Chondrocyte (in vitro differentiated cells): ENCODE measurements at regions not wholly inside any gene's neighbourhood (a gene's known extent, or its start where the extent isn't known, plus 50 kb on each side); places are given as distances from the start of the nearest gene placed in this dataset.

Source experiments
- DNase-seq: peaks from one replicate; pipeline ENCODE4 v3.0.0; 2021; ENCODE audit warnings: mixed read lengths, low spot score
- H3K27ac Mint-ChIP-seq: one replicate; pipeline ENCODE4 v1.8.0; 2021; ENCODE audit warnings: mild to moderate bottlenecking, moderate library complexity, mixed read lengths; ENCODE audit not compliant: unreplicated experiment
- H3K27me3 Mint-ChIP-seq: 2 replicates; pipeline ENCODE4 v1.8.0; 2021; ENCODE audit warnings: low read depth, mixed read lengths
- H3K36me3 Mint-ChIP-seq: 2 replicates; pipeline ENCODE4 v1.8.0; 2021; ENCODE audit warnings: low read depth, mixed read lengths
- H3K4me1 Mint-ChIP-seq: 2 replicates; pipeline ENCODE4 v1.8.0; 2021; ENCODE audit warnings: low read depth, mild to moderate bottlenecking, mixed read lengths
- H3K4me3 Mint-ChIP-seq: one replicate; pipeline ENCODE4 v1.8.0; 2021; ENCODE audit warnings: mild to moderate bottlenecking, moderate library complexity, mixed read lengths; ENCODE audit not compliant: unreplicated experiment
- H3K9me3 Mint-ChIP-seq: 2 replicates; pipeline ENCODE4 v1.8.0; 2021; ENCODE audit warnings: low read depth, mixed read lengths
- CTCF ChIP-seq: fragments of 200-600 bp; sonication (generic); IDR thresholded peaks from 2 replicates; pipeline ENCODE4 v1.5.0; 2021; ENCODE audit warnings: antibody characterized with exemption, mild to moderate bottlenecking, moderate library complexity

DNA sequence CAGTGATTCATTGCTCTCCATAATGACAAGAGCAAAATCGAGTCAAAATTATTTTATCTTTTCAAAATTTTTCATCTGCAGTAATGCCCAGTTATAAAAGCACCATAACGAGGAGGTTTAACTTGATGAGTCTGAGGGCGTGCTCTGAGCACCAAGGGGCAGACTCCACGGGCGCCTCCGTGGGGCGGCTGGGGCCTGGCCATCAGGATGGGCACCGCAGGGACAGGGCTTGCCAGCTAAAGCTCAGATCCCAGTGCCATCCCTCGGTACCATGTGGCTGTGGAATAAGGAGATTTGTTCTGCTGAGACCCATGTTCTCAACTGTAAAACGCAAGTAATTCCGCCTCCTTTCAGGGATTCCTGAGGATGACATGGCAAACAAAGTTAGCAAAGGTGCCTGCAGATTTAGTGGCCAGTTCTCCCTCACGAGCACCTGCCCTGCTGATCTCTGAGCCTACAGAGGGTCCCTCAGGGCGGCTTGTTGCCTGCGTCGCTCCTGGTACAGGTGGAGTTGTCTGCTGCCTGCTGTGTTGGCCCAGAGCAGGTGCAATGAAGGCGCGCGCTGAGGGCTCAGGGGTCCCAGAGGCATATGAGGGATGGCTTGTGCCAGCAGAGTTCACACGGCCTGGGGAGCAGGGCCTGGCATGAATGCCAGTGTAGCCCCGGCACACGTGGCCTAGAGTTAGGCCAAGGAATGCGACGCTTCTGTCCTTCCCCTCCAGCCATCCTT is 584.4 kb downstream of the TCERG1L start:
- H3K27ac Mint-ChIP-seq = no peak overlapping the region
- no peak overlapping the region for H3K4me3 Mint-ChIP-seq
- peaks cover 38% of the 10 kb centered on the region for H3K9me3 Mint-ChIP-seq
- TF ChIP-seq CTCF = no peak
- no peaks in the 10 kb centered on the region for H3K27me3 Mint-ChIP-seq
- H3K36me3 Mint-ChIP-seq = no peaks in the 10 kb centered on the region
- peak; percentile 68 for DNase-seq
- no peaks in the 10 kb centered on the region for H3K4me1 Mint-ChIP-seq

DNA sequence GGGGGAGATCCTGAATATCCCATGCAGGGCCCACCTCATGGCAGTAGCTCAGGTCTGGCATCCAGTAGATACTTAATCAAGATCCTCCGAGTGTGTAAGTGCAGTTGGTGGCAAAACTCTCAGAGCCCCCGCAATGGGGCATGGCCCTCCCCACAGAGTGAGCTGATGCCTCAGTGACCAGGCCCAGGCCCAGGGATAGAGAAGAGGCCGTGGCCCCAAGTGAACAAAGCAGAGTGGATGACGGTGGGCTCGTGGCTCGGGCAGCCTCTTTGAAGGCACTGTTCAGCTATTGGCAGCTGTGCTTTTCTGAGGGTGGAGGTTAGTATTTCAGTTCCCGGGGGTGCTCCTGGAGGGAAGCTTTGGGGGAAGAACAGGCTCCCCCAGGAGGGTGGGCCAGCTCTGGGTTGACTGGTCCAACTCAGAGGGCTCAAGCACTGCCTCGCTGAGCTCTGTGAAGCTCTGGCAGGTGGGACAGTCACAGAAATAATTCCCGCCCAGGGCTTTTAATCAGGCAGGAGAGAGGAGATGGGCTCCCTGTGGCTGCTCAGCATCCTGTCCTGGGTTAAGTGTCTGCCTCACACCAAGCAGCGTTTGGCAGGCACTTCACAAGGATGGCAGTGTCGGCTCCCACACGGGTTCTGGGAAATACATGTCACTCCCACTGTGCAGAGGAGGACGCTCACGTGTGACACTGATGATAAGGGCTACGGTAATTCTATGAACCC is 583.6 kb downstream of the TCERG1L start:
- no peak overlapping the region for H3K27ac Mint-ChIP-seq
- no peaks in the 10 kb centered on the region for H3K4me1 Mint-ChIP-seq
- H3K36me3 Mint-ChIP-seq = no peaks in the 10 kb centered on the region
- H3K4me3 Mint-ChIP-seq = no peak overlapping the region
- H3K27me3 Mint-ChIP-seq = no peaks in the 10 kb centered on the region
- peak; percentile 55 for DNase-seq
- peaks cover 42% of the 10 kb centered on the region for H3K9me3 Mint-ChIP-seq
- no peak for TF ChIP-seq CTCF

DNA sequence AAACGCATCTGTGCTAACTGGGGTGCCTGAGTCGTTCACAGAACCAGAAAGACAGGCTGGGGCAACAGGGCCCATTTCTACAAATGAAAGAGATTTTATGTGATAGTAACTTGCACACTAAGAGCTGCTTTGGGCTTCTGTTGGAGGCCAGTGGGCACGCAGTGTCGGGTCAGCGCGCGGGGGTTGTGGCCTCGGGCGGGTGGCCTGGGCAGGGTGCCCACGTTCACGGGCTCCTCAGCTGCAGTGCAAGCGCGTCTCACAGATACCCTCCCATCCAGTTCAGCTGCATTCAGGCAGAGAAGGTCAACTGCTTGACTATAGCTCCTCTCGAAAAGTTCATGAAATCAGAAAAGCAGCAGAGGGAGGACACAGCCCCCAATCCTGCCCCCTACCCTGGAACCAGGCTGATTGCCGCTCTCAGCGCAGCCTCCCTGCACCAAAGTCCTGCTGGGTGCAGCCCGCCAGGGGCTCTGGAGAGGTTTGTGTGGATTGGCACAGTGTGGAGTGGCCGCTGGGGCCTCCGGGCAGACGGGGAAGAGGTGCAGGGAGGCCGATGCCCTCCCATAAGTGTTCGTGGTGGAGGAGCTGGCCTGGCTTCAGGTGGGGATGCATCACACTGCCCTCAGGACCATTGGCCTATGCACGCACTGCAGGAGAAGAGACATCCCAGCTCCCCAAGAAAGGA is 582.8 kb downstream of the TCERG1L start:
- Mint-ChIP-seq H3K27me3 (no peaks in the 10 kb centered on the region), H3K27ac (no peak overlapping the region), H3K9me3 (peaks cover 42% of the 10 kb centered on the region), H3K4me1 (no peaks in the 10 kb centered on the region), H3K36me3 (no peaks in the 10 kb centered on the region), H3K4me3 (no peak overlapping the region)
- DNase-seq = peak; percentile 79
- TF ChIP-seq CTCF = no peak

DNA sequence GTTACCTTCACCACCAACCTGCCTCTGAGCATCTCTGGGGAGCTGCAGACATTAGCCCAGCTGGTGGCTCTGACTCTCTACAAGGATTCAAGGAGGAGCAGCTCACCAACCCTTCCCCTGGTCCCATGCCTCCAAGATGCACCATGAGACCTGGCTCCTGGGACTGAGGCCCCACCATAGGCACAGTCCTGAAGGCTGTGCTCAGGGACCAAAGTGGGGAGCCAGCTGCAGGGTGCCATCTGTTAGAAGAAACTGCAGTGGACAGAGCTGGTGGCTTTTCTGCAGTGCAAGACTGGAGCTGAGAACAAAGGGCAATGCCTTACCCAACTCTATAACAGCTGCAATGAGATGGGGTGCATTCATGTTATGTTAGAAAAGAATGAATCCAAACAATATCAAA is 581.6 kb downstream of the TCERG1L start:
- H3K4me1 Mint-ChIP-seq = no peaks in the 10 kb centered on the region
- H3K4me3 Mint-ChIP-seq = no peak overlapping the region
- TF ChIP-seq CTCF = no peak
- H3K27ac Mint-ChIP-seq = no peak overlapping the region
- no peaks in the 10 kb centered on the region for H3K27me3 Mint-ChIP-seq
- DNase-seq = peak; percentile 36
- peaks cover 43% of the 10 kb centered on the region for H3K9me3 Mint-ChIP-seq
- peaks cover 2% of the 10 kb centered on the region for H3K36me3 Mint-ChIP-seq

DNA sequence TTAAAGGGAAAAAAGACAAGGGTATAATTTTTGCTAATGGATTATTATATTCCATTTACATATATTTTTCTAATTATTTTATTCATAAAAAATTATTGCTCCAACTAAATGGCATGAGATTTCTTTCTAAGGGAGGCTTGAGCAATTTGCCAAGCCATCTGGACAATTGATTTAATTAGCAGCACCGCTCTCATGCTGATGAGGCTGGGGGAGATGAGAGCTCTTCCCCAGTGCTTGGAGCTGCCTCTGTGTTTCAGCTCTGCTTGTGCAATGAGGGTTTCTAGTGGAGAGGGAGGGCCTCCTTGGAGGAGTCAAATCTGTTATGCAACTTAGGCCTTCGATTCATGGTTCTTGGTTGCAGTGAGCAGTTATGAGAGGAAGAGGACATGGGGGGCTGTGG is 574.3 kb downstream of the TCERG1L start:
- H3K36me3 Mint-ChIP-seq = peaks cover 2% of the 10 kb centered on the region
- no peaks in the 10 kb centered on the region for H3K27me3 Mint-ChIP-seq
- no peaks in the 10 kb centered on the region for H3K4me1 Mint-ChIP-seq
- H3K27ac Mint-ChIP-seq = no peak overlapping the region
- DNase-seq = no peak
- H3K9me3 Mint-ChIP-seq = peaks cover 54% of the 10 kb centered on the region
- H3K4me3 Mint-ChIP-seq = no peak overlapping the region
- no peak for TF ChIP-seq CTCF
